ENCODE measurements at regions not wholly inside any gene's neighbourhood (a gene's known extent, or its start where the extent isn't known, plus 50 kb on each side); places are given as distances from the start of the nearest gene placed in this dataset.
"Not testable (repeated sequence)": the region's sequence is repeated elsewhere in the genome, so short reads cannot be mapped to it uniquely, and the experiment has no call there.

- no peak for DNase-seq (ENCODE audit: low spot score)
Measured at GRCh38 chr21:28419811-28420210, 572.9 kb downstream of the LTN1 start.

DNA sequence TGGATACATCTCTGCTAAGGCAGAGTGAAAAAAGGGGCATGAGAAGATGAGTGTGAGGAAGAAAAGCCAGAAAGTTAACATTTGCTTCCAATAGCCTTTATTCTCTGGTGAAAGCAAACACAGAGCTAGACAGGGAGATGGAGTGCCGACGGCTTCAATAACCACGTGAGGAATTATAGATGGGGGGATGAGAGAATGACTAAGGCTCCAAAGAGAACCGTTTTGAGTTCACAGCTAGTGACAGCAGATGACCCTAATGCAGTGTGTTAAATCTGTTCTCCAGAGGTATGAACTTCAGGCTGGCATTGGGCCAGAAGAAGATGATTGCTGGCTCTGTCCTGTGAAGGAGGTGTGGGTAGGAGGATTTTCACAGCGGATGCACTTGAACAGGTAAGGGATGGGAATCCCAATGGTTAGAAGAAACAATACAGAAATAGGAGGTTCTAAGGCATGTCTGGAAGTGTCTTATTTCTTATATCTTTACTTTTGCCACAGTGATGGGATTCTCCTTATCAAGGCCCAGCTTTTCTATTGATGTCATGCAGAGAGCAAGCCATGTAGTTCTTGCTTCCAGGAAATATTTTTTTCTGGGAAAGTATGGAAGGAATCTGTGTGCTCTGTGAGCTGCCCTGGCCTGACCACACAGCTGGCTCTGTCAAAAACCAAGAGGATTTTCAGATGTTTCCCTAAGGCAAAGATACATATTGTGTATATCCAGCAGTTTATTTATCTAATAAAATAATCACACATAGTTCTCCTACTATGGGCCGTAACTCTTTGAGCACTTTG is 573.8 kb downstream of the LTN1 start:
- DNase-seq (ENCODE audit: low spot score), result no peak

- no peak for DNase-seq (ENCODE audit: low spot score)
Measured at GRCh38 chr21:28410256-28410655, 582.4 kb downstream of the LTN1 start.

DNA sequence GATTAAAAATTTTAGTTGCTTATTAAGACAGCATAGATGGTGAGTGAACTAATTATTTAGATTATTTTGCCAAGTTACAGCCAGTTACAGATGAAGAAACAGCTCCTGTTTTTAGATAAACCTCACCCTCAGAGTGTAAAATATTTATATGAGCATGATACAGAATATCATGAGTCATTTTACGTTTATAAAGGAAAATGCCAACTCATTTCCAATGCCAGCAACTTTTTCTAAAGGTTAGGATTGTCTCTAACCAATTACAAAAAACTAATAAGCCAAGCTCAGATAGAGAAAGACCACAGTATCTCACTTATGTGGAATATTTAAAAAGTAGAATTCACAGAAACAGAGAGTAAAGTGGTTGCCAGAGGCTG is 590.1 kb downstream of the LTN1 start:
- no peak for DNase-seq (ENCODE audit: low spot score)

DNA sequence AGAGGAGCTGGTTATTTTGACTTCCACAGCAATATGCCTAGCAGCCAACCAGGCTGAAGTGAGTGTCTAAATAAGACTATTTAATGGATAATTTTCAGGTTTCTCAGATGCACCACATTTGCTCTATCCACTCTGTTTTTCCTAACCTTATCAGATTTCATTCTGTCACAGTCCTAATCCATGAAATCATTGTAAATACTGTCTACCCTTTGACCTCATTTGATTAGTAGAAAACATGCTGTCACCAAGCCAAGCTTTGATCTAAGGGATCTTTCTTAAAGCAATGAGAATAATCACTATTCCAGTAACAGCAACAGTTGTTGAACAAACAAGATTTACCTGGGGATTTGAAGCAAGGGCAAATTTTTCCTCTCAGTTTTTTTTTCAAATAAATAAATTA is 595.6 kb downstream of the LTN1 start:
- no peak for DNase-seq (ENCODE audit: low spot score)

DNA sequence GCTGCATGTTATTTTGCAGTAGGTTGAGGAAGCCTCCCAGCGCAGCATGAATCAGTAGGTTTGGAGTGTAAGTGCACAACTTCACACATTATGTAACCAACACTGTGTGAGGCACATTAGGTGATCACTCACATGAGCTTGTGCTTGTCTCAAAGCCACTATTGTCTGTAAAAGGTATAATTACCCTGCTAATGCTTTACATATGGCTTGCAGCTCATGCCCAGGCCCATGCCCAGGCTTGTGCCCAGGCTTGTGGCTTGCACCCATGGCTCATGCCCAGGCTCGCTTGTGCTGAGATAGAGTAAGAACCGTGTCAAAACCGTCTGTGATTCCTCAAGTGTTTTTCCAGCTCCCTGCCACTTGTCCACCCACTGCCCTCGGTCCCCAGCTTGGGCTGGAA is 596.3 kb downstream of the LTN1 start:
- DNase-seq (ENCODE audit: low spot score), result no peak

GRCh38 chr21:28393279-28393678 is 599.4 kb downstream of the LTN1 start:
- no peak for DNase-seq (ENCODE audit: low spot score)

GRCh38 chr21:28391938-28392849 is 600.5 kb downstream of the LTN1 start:
- no peak for DNase-seq (ENCODE audit: low spot score)

DNA sequence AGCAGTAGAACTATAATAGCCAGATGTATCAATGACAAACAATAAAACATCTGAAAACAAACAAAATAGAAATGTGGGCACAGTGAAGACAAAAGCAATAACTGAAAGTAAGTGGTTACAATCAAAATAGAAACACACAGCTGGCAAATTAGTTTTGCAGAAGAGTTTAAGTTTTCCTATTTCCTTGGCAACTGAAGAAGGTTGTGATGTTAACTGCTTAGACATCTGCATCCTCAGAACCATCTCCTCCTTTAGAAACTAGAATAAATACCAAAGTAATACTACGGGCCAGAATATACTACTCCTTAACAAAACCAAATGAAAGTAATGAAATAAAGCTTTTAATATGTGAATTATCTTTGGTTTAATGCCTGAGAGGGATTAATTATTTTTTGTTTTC is 605.5 kb downstream of the LTN1 start:
- DNase-seq (ENCODE audit: low spot score), result no peak

GRCh38 chr21:28385845-28386244 is 606.8 kb downstream of the LTN1 start:
- DNase-seq (ENCODE audit: low spot score), result no peak

GRCh38 chr21:28381000-28381745 is 611.5 kb downstream of the LTN1 start:
- DNase-seq (ENCODE audit: low spot score), result not testable (repeated sequence)

DNA sequence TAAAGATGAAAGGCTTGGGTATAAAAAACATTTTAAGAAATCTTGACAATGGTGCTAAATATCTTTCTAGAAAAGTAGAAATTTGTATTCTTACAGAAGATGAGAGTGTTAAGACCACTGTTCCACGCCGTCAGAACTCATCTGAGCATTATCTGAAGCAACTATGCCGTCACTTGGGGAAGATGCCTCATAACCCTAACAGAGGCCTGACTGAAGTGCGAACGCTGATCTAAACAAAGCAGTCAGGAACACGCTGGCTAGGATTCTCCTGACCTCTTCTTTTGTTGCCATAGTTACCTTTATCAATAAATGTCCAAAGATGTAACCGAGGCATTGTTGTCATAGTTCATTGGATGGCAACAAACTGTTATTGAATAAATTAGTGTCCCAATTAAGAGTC is 612.4 kb downstream of the LTN1 start:
- no peak for DNase-seq (ENCODE audit: low spot score)

GRCh38 chr21:28378026-28378425 is 614.7 kb downstream of the LTN1 start:
- no peak for DNase-seq (ENCODE audit: low spot score)

- DNase-seq (ENCODE audit: low spot score), result no peak
Measured at GRCh38 chr21:28375708-28376385, 616.8 kb downstream of the LTN1 start.

DNA sequence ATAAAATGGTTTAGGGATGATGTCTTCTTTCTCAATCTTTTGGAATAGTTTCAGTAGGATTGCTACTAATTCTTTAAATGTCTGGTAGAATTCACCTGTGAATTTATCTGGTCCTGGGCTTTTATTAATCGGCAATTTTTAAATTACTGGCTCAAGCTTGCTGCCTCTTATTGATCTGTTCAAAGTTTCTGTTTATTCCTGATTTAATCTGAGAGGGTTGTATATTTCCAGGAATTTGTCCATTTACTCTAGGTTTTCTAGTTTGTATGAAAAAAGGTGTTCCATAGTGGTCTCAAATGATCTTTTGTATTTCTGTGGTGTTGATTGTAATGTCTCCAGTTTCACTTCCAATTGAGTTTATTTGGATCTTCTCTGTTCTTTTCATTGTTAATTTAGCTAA is 617.8 kb downstream of the LTN1 start:
- no peak for DNase-seq (ENCODE audit: low spot score)

- DNase-seq (ENCODE audit: low spot score), result no peak
Measured at GRCh38 chr21:28371713-28372112, 621.0 kb downstream of the LTN1 start.

DNA sequence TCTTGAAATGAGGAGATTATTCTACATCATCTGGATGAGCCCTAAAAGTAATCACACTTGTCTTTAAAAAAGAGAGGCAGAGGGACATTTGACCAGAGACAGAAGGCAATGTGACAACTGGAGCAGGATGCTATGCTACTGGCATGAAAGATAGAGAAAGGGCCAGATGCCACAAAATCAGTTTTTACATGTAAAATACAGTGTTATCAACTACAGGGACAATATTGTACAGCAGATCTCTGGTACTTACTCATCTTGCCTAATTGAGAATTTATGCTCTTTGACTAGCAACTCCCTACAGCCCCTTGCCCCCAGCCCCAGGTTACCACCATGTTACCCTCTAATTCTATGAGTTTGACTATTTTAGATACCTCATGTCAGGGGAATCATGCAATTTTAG is 633.4 kb downstream of the LTN1 start:
- DNase-seq (ENCODE audit: low spot score), result no peak

DNA sequence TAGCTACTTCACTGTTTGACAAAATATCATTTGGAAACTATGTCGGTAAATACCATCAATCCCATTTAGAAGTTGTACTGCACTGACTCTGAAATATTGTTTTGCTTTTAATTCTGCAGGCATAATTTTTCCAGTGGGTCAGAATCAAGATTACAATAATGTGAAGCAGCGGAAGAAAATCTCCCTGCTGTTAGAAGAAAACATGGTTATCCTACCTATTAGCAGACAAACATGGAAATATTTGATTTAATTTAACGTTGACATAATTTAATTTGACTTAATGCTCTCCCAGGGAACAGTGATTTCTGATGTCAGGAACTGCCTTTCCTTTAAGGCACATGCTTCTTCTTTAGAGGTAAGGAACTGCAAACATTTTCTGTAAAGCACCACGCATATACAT is 634.0 kb downstream of the LTN1 start:
- DNase-seq (ENCODE audit: low spot score), result no peak

DNA sequence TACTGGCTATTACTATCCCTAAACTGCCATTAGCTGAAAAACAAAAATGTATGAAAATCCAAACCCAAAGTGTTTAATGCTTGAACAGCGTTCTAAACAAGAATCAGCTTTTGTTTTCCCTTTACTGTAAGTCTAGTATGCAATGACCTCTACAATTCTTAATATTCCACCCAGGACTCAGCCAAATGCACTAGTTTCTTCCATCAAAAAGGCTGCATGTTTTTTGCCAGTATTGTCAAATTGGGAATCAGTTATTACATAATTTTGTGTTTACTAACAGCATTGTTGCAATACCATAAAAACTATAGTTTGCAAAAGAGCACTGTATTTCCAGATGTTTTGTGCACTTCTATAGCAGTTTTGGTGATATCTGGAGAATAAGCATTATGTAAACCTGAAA is 634.5 kb downstream of the LTN1 start:
- DNase-seq (ENCODE audit: low spot score), result no peak

- DNase-seq (ENCODE audit: low spot score), result no peak
Measured at GRCh38 chr21:28357743-28358142, 634.9 kb downstream of the LTN1 start.

DNA sequence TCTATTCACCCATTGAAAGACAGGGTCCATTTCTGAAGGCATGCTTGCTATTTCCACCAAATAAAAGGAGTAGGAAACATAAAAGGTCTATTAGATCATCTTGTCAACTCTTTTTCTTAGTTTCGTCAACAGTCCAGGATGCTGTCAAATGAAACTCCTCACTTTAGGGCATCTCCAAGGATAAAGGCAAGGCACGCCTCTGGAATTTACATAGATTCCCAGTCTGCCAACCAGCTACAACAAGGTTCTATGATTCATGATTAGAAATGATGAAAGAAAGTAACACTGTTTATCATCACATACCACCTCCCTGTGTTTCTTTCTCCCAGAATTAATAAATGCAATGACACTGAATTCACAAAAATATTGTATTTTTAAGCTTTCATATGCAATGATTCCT is 636.3 kb downstream of the LTN1 start:
- no peak for DNase-seq (ENCODE audit: low spot score)

- DNase-seq (ENCODE audit: low spot score), result no peak
Measured at GRCh38 chr21:28345934-28346333, 646.7 kb downstream of the LTN1 start.
